GM21737 (cell line): ENCODE measurements at regions not wholly inside any gene's neighbourhood (a gene's known extent, or its start where the extent isn't known, plus 50 kb on each side); places are given as distances from the start of the nearest gene placed in this dataset.
"Not testable (repeated sequence)": the region's sequence is repeated elsewhere in the genome, so short reads cannot be mapped to it uniquely, and the experiment has no call there.

Source experiments
- ATAC-seq: cut with Tn5 transposase; IDR thresholded peaks from one replicate; pipeline ENCODE4 v1.9.1; 2021; ENCODE audit warnings: mild to moderate bottlenecking, moderate library complexity; ENCODE audit not compliant: unreplicated experiment

- ATAC-seq: no peak
Observed at GRCh38 chr7:67875558-67875957, 878.9 kb downstream of the TYW1 start.

GRCh38 chr7:67878808-67879207, 882.2 kb downstream of the TYW1 start:
- ATAC-seq: no peak

- no peak for ATAC-seq
Observed at GRCh38 chr7:67882843-67883242, 886.2 kb downstream of the TYW1 start.

GRCh38 chr7:67890316-67890715, 893.7 kb downstream of the TYW1 start:
- no peak for ATAC-seq

GRCh38 chr7:67894746-67895145, 898.1 kb downstream of the TYW1 start:
- no peak for ATAC-seq

GRCh38 chr7:67896721-67897120, 900.1 kb downstream of the TYW1 start:
- no peak for ATAC-seq

GRCh38 chr7:67900456-67900855, 903.8 kb downstream of the TYW1 start:
- ATAC-seq: no peak

GRCh38 chr7:67901808-67902480, 905.3 kb downstream of the TYW1 start:
- ATAC-seq: no peak

- no peak for ATAC-seq
Observed at GRCh38 chr7:67907792-67908191, 911.2 kb downstream of the TYW1 start.

- ATAC-seq: no peak
Observed at GRCh38 chr7:67912437-67912836, 915.8 kb downstream of the TYW1 start.

- no peak for ATAC-seq
Observed at GRCh38 chr7:67913604-67914003, 917.0 kb downstream of the TYW1 start.

- not testable (repeated sequence) for ATAC-seq
Observed at GRCh38 chr7:67916111-67916510, 919.5 kb downstream of the TYW1 start.

GRCh38 chr7:67916571-67917436, 920.2 kb downstream of the TYW1 start:
- ATAC-seq: no peak

GRCh38 chr7:67917437-67917755, 920.8 kb downstream of the TYW1 start:
- ATAC-seq: no peak

GRCh38 chr7:67918158-67918557, 921.5 kb downstream of the TYW1 start:
- ATAC-seq: no peak

- no peak for ATAC-seq
Observed at GRCh38 chr7:67923286-67923685, 926.7 kb downstream of the TYW1 start.

- ATAC-seq: no peak
Observed at GRCh38 chr7:67928141-67928540, 931.5 kb downstream of the TYW1 start.

- not testable (repeated sequence) for ATAC-seq
Observed at GRCh38 chr7:67936447-67936846, 939.8 kb downstream of the TYW1 start.

- ATAC-seq: no peak
Observed at GRCh38 chr7:67940400-67940799, 943.8 kb downstream of the TYW1 start.

GRCh38 chr7:67947191-67947590, 950.6 kb downstream of the TYW1 start:
- no peak for ATAC-seq

- no peak for ATAC-seq
Observed at GRCh38 chr7:67947646-67948045, 951.0 kb downstream of the TYW1 start.

GRCh38 chr7:67950321-67951083, 953.9 kb downstream of the TYW1 start:
- ATAC-seq: no peak
